Body of pancreas (tissue), 4 donors: ENCODE measurements at regions not wholly inside any gene's neighbourhood (a gene's known extent, or its start where the extent isn't known, plus 50 kb on each side); places are given as distances from the start of the nearest gene placed in this dataset.

Source experiments
- POLR2A ChIP-seq, 3 donors: fragments of 450-650 bp; IDR thresholded peaks; one replicate each; pipeline ENCODE4 v1.6.1; 2016; ENCODE audit warnings: antibody characterized with exemption in 3 of 3, mild to moderate bottlenecking in 2 of 3
- TF ChIP-seq, protein P1 (sequence below), 7 experiments: fragments of 450-650 bp in 4 of 7; fragments of 200-600 bp in 3 of 7; sonication (generic) in 3 of 7; IDR thresholded peaks; one replicate each; pipeline ENCODE4 v1.5.1; 2016 to 2019; ENCODE audit warnings: antibody characterized with exemption in 7 of 7

GRCh38 chr5:100472091-100472490 is 63.1 kb upstream of the FAM174A start:
- TF ChIP-seq, protein P1, sequence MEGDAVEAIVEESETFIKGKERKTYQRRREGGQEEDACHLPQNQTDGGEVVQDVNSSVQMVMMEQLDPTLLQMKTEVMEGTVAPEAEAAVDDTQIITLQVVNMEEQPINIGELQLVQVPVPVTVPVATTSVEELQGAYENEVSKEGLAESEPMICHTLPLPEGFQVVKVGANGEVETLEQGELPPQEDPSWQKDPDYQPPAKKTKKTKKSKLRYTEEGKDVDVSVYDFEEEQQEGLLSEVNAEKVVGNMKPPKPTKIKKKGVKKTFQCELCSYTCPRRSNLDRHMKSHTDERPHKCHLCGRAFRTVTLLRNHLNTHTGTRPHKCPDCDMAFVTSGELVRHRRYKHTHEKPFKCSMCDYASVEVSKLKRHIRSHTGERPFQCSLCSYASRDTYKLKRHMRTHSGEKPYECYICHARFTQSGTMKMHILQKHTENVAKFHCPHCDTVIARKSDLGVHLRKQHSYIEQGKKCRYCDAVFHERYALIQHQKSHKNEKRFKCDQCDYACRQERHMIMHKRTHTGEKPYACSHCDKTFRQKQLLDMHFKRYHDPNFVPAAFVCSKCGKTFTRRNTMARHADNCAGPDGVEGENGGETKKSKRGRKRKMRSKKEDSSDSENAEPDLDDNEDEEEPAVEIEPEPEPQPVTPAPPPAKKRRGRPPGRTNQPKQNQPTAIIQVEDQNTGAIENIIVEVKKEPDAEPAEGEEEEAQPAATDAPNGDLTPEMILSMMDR (IDR thresholded peaks at IDR 0.05) = no peak
- no peak for TF ChIP-seq POLR2A (IDR thresholded peaks at IDR 0.05)
